HCT116 (cell line): ENCODE measurements at regions not wholly inside any gene's neighbourhood (a gene's known extent, or its start where the extent isn't known, plus 50 kb on each side); places are given as distances from the start of the nearest gene placed in this dataset.

Experiments used
- ATAC-seq: fragments of 200-7000 bp; cut with Tn5 transposase; 2 replicates; pipeline ENCODE4 v1.9.1; 2020; ENCODE audit warnings: mild to moderate bottlenecking, moderate library complexity
- BruUV-seq: library from RNA; stranded (reverse); fragments of 400-500 nt; replicated peaks from 2 replicates; lab custom pipeline; 2021; lab: Mats Ljungman, UMichigan
- CTCF ChIA-PET: fragments of 300-600 bp; sonication (Branson Sonifier 250); formaldehyde crosslinking; loops from one replicate; lab custom pipeline; 2021; ENCODE audit warnings: antibody characterized with exemption; lab: Charles Lee
- POLR2A ChIA-PET: fragments of 300-600, 350-600 bp; sonication (Branson Sonifier 250); formaldehyde crosslinking; loops from one replicate; lab custom pipeline; 2021; ENCODE audit warnings: antibody characterized with exemption; lab: Charles Lee
- RAD21 ChIA-PET, 2 experiments: fragments of 300-600 bp; sonication (Branson Sonifier 250); formaldehyde crosslinking; loops; one replicate each; lab custom pipeline; 2023; ENCODE audit warnings: low total read pairs in 2 of 2; ENCODE audit not compliant: uncharacterized antibody in 2 of 2, unreplicated experiment in 2 of 2, low non-redundant PET in 1 of 2; lab: Charles Lee
- DNase-seq: peaks from one replicate; pipeline ENCODE4 v3.0.0-alpha.2; 2010; ENCODE audit warnings: low read depth, low spot score
- H2AFZ ChIP-seq: fragments of 200-600 bp; shearing (Covaris generic), sonication (generic); 2 replicates; pipeline ENCODE4 v1.6.1; 2017; ENCODE audit warnings: low read depth, mixed run types, mixed read lengths, antibody characterized with exemption, low read length; ENCODE audit not compliant: poor library complexity, severe bottlenecking
- H3K27ac ChIP-seq: 2 replicates; pipeline ENCODE4 v1.5.1; 2012; ENCODE audit warnings: low read depth, low read length
- H3K27me3 ChIP-seq: fragments of 200-600 bp; sonication (generic); 2 replicates; pipeline ENCODE4 v1.6.1; 2016; ENCODE audit warnings: mixed run types, low read length, mixed read lengths; ENCODE audit not compliant: insufficient read depth
- H3K36me3 ChIP-seq, 2 experiments: fragments of 200-500 bp in 1 of 2; fragments of 200-600 bp in 1 of 2; sonication (Bioruptor generic) in 1 of 2; sonication (generic) in 1 of 2; 2 replicates each; pipeline versions ENCODE4 v1.5.1 to v1.6.1; 2014 to 2016; ENCODE audit warnings: low read length in 2 of 2, inconsistent platforms in 1 of 2, mixed read lengths in 1 of 2, mixed run types in 1 of 2; ENCODE audit not compliant: insufficient read depth in 2 of 2, control insufficient read depth in 1 of 2
- H3K4me1 ChIP-seq, 2 experiments: fragments of 200-600 bp in 1 of 2; sonication (generic) in 1 of 2; 2 replicates each; pipeline versions ENCODE4 v1.5.1 to v1.6.1; 2012 to 2017; ENCODE audit warnings: low read length in 2 of 2, inconsistent platforms in 1 of 2, mild to moderate bottlenecking in 1 of 2, mixed read lengths in 1 of 2, mixed run types in 1 of 2, moderate library complexity in 1 of 2; ENCODE audit not compliant: insufficient read depth in 2 of 2, control insufficient read depth in 1 of 2
- H3K4me2 ChIP-seq: fragments of 200-600 bp; sonication (generic); 2 replicates; pipeline ENCODE4 v1.6.1; 2017; ENCODE audit warnings: mixed run types, low read length, mixed read lengths
- H3K4me3 ChIP-seq, 2 experiments: fragments of 200-600 bp in 1 of 2; sonication (generic) in 1 of 2; replicated peaks in 1 of 2; 2 replicates each; pipeline ENCODE4 v1.5.1; 2011 to 2016; ENCODE audit warnings: low read length in 2 of 2, control low read depth in 1 of 2, low read depth in 1 of 2, mild to moderate bottlenecking in 1 of 2, mixed read lengths in 1 of 2, mixed run types in 1 of 2
- H3K79me2 ChIP-seq: fragments of 200-600 bp; sonication (generic); 2 replicates; pipeline ENCODE4 v1.6.1; 2017; ENCODE audit warnings: mild to moderate bottlenecking, mixed run types, low read length, moderate library complexity, mixed read lengths; ENCODE audit not compliant: insufficient read depth
- H3K9ac ChIP-seq: fragments of 200-600 bp; sonication (generic); 2 replicates; pipeline ENCODE4 v1.6.1; 2016; ENCODE audit warnings: low read length, mixed read lengths
- H3K9me2 ChIP-seq: fragments of 200-600 bp; sonication (generic), shearing (Covaris generic); 2 replicates; pipeline ENCODE4 v1.6.1; 2017; ENCODE audit warnings: mixed run types, mild to moderate bottlenecking, moderate library complexity; ENCODE audit not compliant: insufficient read depth
- H3K9me3 ChIP-seq, 2 experiments: fragments of 200-500 bp in 1 of 2; fragments of 200-600 bp in 1 of 2; sonication (Bioruptor generic) in 1 of 2; sonication (generic) in 1 of 2; 2 replicates each; pipeline ENCODE4 v1.6.1; 2014 to 2017; ENCODE audit warnings: low read length in 2 of 2, mixed read lengths in 2 of 2, inconsistent platforms in 1 of 2, low read depth in 1 of 2, mild to moderate bottlenecking in 1 of 2, mixed run types in 1 of 2, moderate library complexity in 1 of 2; ENCODE audit not compliant: control insufficient read depth in 1 of 2, insufficient read depth in 1 of 2
- H4K20me1 ChIP-seq: fragments of 200-600 bp; sonication (generic), shearing (Covaris generic); 2 replicates; pipeline ENCODE4 v1.6.1; 2017; ENCODE audit warnings: mixed run types, mild to moderate bottlenecking, moderate library complexity; ENCODE audit not compliant: insufficient read depth
- FOSL1 ChIP-seq: IDR thresholded peaks from 2 replicates; pipeline ENCODE4 v1.6.1; 2012; ENCODE audit warnings: low read depth
- JUND ChIP-seq: IDR thresholded peaks from 2 replicates; pipeline ENCODE4 v1.6.1; 2012
- SRF ChIP-seq: IDR thresholded peaks from 2 replicates; pipeline ENCODE4 v1.6.1; 2012; ENCODE audit warnings: low read depth
- YY1 ChIP-seq: IDR thresholded peaks from 2 replicates; pipeline ENCODE4 v1.6.1; 2011; ENCODE audit warnings: low read length, low read depth, moderate library complexity, mild to moderate bottlenecking; ENCODE audit not compliant: insufficient replicate concordance; ENCODE audit errors: extremely low read depth
- intact Hi-C: fragments of 100-400 bp; cut with micrococcal nuclease; formaldehyde crosslinking; loops from 2 replicates; pipeline ENCODE4 v1.10.0; 2022
- TF ChIP-seq, protein P1 (sequence below): IDR thresholded peaks from 2 replicates; pipeline ENCODE4 v1.6.1; 2012

DNA sequence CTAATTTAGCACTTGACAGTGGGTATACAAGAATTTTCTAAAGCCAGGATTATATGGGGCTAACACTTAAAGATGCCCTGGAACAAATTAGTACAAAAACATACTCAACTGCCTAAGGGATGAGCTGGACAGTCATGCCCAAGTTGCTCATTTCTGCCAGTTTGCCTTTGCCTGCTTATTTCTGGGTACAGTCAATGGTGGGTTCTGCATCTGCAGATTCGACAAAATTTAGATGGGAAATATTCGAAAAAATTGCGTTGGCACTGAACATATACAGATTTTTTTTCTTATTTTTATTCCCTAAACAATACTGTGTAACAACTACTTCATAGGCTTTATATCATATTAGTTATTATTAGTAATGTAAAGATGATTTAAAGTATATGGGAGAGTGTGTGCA, 591.9 kb downstream of the EPM2A start:
- no peak overlapping the region for H3K4me2 ChIP-seq
- no peaks in the 10 kb centered on the region for H3K27me3 ChIP-seq
- RAD21 ChIA-PET: no interaction called here
- H3K4me1 ChIP-seq: peaks cover 10 to 16% of the 10 kb centered on the region in 2 experiments
- no peak overlapping the region for H3K9ac ChIP-seq
- H3K9me3 ChIP-seq: no peaks in the 10 kb centered on the region
- TF ChIP-seq SRF: no peak
- TF ChIP-seq, all 23 proteins: peak for 0
- Histone ChIP-seq H3K9me2 (no peaks in the 10 kb centered on the region), H4K20me1 (no peaks in the 10 kb centered on the region), H3K36me3 (no peaks in the 10 kb centered on the region), H2AFZ (no peak overlapping the region), H3K4me3 (no peak overlapping the region), H3K27ac (no peak overlapping the region), H3K79me2 (no peaks in the 10 kb centered on the region)
- CTCF ChIA-PET: no interaction called here
- POLR2A ChIA-PET: no interaction called here
- no peak for ATAC-seq
- no peak for DNase-seq
- no TSS peak for BruUV-seq
- intact Hi-C loops: no loop called here

DNA sequence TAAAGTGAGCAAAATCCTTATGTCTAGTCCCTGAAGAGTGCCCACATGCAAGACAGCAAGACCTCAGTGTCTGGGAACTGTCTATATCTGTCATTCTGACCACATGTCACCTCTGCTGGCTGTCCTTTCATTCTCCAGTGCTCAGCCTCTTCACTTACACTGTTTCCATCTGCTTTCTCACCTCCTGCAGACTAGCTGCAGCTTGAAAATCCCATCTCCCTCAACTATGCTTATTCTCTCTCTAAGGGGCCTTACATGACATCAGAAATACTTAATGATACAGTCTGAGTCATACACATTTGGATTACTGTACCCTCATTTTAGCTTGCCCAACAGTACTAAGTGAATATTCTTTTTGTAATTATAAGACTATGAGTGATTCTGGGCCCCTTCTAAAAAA, 587.8 kb downstream of the EPM2A start:
- H3K9me3 ChIP-seq: no peaks in the 10 kb centered on the region
- no peaks in the 10 kb centered on the region for H3K27me3 ChIP-seq
- H3K36me3 ChIP-seq: no peaks in the 10 kb centered on the region
- H2AFZ ChIP-seq: no peak overlapping the region
- H3K9ac ChIP-seq: no peak overlapping the region
- ChIA-PET RAD21 (no interaction called here), CTCF (no interaction called here), POLR2A (interaction anchor here (1.0 to 1.4 kb wide), 2 partner anchors 10 to 49 kb away, joined by 3 to 4 read pairs; no protein-coding TSS in a partner anchor)
- no peaks in the 10 kb centered on the region for H3K79me2 ChIP-seq
- intact Hi-C loops: no loop called here
- TF ChIP-seq YY1: no peak
- peak; percentile 14; the same call in 1 of the 2 replicates for TF ChIP-seq JUND
- TF ChIP-seq FOSL1: peak; percentile 41; the same call in 1 of the 2 replicates
- TF ChIP-seq, protein P1, sequence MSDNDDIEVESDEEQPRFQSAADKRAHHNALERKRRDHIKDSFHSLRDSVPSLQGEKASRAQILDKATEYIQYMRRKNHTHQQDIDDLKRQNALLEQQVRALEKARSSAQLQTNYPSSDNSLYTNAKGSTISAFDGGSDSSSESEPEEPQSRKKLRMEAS: no peak
- no peaks in the 10 kb centered on the region for H3K9me2 ChIP-seq
- no peak overlapping the region for H3K4me3 ChIP-seq
- peak; percentile 32 for ATAC-seq
- peak overlapping the region; percentile 55 for H3K4me2 ChIP-seq
- DNase-seq: no peak
- H4K20me1 ChIP-seq: no peaks in the 10 kb centered on the region
- no TSS peak for BruUV-seq
- H3K4me1 ChIP-seq: peaks cover 13 to 24% of the 10 kb centered on the region in 2 experiments
- H3K27ac ChIP-seq: no peak overlapping the region
